ENCODE measurements at regions not wholly inside any gene's neighbourhood (a gene's known extent, or its start where the extent isn't known, plus 50 kb on each side); places are given as distances from the start of the nearest gene placed in this dataset.

DNA sequence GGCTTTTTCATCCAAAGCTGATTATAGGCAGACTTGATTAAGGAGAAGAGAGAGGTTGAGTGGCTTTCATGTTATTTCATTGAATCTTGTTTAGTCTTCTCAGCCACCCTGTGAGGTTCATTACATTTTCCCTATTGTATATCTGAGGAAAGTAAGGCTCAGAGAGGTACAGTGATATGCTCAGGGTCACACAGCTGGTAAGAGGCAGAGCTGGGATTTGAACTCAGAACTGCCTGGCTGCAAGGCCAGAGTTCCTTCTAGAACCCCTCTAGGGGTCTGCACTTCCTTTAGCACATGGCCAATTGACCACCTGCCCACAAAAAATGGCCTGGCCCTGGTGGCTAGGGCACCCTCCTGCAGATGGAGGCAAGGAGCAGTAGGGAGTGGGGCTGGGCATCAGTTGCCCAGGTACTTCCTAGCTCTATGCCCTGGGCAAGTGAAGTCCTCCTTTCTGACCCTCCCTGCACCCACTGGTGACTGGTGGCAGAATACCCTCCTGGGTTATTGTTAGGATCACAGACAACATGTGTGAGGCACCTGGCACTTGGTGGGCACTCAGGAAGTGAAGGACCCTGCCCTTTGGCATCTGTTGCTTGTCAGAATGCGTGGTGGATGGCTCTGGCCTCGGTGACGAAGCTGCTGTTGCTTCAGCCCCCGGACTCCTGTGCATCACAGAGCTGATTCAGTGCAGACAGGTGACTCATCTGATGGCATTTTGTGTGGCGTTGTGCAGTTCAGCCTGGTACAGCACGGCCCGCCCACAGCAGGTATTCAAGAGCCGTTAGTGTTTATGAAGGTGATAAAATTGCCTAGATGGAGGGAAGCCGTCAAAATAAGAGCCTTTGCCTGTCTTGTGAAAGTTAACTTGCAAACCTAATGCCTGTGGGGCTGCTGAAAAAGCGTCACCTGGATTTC is 115.8 kb downstream of the SLC25A47 start:
- peak; percentile 85 for DNase-seq (ENCODE audit: low spot score)

DNA sequence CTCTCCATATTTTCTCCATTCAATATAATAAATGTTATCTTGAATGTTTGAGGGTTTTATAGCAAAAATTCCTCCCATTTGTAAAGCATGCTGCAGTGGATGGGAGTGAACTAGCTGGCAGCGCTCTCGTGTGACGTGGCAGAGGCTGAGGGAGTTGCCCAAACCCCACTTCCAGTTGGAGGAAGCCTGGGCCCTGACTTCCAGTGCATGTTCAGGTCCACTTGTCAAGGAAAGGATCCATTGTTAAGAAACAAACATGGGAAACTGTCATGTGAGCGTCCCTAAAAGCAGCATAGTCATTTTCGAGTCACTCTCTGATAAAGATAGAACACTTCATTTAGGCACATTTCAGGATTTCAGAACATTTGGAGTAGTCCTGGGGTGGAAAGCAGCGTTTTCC is 116.6 kb downstream of the SLC25A47 start:
- DNase-seq (ENCODE audit: low spot score): no peak

DNA sequence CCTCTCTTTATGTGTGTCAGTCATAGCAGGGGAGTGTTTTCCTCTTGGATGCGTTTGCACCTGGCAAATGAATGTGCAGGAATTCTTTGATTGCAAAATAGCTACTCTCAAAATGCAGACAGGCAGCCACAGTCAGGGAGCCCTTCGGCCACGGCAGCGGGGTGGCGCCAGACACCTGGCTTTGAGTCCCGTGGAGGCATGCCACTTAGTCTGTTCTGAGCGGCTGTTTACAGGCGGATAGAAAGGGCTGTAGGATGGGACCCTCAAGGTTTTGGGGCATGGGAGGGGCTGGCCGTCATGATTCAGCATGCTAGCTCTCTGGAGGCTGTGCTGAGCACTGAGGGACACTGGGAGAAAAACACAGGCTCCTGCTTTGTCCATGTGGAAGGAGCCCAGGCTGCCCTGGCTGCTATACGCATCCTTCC is 117.1 kb downstream of the SLC25A47 start:
- DNase-seq (ENCODE audit: low spot score): no peak

DNA sequence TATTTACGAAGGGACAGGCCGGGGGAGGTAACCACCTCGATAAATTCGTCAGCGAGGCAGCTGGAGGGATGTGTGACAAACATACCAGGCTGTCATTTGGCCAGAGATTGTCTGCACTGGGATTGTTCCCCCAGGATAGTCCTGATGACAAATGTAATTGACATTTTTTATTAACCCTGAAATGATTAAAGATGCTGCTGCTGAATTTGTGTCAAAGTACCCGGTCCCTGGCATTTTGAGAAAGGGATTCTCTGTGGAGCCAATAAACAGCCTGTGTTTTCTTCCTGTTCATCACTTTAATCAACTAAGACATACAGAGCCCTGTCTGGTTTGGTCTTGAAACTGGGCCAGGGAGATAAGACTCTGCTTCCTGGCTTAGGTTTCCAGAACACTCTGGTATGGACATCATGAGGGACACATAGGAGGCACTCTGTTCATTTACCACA is 117.6 kb downstream of the SLC25A47 start:
- no peak for DNase-seq (ENCODE audit: low spot score)

DNA sequence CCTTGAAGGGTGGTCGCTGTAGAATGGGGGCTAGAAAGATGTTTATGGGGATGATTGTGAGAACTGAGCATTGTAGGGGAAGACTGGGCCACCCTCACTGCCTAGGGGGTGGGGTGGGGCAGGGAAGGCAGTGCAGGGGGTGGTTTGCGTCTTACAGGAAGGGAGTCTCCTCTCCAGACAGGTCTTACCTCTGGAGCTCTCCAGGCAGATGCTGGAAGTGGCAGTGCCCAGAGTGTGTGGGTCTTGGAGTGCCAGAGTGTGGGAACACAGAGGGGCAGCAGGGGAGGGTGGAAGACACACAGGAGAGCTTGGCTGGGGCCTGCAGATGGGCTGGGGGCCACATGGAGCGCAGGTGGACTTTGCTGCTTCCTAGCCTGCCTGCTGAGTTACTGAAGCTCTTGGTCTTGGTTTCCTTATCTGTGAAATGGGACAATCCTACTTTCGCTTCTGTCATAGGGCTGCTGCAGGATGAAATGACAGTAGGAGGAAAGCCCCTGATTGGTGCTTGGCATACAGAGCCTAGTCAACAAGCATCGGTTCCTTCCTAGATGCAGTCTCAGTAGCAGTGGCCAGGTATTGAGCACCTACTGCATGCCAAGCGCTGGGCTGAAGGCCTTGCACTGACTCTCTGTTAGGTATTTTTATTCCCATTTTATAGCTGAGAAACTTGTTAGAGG is 118.3 kb downstream of the SLC25A47 start:
- DNase-seq (ENCODE audit: low spot score): no peak

DNA sequence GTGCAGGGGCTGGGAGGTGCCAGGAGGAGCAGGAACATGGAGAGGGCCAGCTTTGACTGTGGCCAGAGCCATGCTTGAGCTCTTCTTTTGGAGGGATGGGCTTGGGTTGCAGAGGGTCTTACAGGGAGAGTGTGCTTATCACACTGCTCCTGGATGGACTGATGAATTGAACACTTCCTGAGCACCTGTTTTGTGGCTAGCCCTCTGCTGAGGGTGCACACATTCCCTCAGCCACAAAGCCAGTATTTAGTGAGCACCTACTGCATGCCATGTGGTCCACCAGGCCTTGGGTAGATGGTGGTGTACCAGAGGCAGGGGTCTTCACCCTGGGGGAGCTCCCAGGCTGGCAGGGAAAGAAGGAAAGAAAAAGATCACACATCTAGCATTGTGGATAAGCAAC is 118.9 kb downstream of the SLC25A47 start:
- no peak for DNase-seq (ENCODE audit: low spot score)

DNA sequence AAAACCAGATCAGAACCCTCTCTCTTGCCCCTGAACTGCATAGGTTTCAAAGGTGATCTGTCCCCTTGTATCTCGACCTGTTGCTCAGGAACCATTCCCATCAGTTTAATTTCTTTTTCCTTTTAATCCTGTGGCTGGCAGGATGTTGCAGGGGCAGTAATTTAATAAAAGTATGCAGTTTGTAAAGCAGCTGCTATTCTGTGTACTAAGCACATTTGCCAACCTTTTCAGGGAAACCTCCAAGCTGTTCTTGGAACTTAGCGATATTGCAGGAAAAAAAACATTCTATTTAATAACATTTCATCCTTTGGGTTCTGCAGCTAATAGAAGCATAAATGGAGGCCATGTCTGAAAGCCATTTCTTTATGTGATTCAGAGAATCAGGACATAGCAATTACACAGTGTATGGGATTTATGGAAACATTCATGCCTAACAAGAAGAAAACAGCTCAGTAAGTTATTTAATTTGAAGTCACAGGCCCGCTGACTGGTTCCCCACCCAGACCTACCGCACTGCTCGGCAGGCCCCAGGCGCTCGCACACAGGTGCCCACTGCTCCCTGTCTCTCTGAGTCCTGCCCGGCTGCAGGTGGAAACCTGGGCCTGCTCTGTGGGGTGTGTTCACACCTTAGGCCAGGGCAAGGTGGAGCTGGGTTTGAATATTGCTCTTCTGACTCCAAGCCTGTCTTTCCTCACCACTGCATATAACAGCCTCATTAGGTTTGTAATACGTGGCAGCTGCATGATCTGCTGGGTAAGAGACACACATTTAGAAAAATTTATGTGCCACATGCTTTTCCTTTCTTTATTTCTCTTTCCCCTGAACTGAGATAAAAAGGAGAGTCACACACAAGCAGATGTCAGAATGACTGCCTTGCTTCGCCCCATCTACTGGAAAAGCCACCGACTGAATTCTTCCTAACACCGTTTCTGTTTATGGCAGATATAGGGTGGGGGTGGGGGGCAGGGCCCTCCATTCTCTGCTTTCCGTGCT is 119.7 kb downstream of the SLC25A47 start:
- no peak for DNase-seq (ENCODE audit: low spot score)

DNA sequence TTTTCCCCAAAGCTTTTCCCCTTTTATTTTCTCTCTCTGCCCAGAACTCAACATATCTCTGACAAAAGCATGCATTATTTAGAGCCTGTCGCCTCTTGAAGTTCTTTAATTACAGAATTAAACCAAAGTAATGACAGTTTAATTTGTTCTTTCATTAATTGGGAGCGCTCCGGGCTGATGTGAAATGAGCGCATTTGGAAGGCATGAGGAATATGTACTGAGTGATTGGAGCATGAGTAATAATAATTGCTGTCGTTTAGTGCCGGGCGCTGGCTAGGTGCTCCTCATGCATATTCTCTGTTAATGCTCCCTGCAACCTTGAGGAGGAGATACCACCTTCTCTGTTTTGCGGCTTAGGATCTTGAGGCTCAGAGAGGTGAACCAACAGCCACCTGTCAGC is 120.5 kb downstream of the SLC25A47 start:
- no peak for DNase-seq (ENCODE audit: low spot score)

DNA sequence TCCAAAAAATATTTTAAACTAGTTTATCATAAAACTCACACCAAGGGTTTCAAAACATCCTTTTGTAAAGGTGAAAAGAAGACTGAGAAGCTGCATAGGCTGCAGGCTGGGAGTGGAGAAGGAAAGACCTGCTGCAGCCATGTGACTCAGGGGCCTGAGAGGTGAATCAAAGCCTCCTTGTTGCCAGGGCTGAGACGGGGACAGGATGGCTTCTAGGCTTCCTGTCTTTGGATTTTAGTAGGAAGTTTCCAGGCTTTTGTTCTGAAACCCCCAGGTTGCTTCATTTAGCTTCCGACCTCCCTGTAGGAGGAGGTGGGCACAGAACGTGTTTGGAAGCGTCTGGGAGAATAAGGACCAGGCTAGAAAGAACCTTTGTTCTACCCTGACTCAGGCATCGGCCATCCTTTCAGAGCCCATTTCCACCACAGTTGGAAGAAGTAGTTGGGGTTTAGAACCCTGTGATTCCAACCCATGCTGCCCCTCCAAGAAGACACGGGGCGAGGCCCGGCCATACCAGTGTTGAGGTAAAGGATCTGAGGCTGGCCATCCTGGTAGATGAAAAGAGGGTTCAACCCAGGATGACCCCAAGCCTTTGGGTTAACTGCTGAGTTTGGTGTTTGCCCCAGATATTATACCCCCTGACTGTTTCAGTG is 122.4 kb downstream of the SLC25A47 start:
- no peak for DNase-seq (ENCODE audit: low spot score)

DNA sequence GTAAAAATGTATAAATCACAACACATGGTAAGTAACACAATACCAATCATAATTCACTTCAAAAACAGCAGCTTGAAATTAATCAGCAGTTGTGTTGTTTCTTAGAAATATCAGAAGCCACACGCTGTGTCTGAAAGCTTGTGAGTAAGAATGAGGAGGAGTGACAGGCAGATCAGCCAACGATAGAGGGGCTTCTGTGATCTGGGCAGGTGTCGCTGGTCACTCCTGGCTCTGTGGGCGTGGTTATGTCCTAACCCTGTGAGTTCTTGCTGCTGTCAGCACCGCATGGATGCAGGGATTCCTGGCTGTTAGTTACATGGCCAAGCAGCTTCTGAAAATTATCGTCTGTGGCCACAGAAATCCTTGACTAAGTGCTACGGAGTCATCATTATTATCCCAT is 123.4 kb downstream of the SLC25A47 start:
- no peak for DNase-seq (ENCODE audit: low spot score)

DNA sequence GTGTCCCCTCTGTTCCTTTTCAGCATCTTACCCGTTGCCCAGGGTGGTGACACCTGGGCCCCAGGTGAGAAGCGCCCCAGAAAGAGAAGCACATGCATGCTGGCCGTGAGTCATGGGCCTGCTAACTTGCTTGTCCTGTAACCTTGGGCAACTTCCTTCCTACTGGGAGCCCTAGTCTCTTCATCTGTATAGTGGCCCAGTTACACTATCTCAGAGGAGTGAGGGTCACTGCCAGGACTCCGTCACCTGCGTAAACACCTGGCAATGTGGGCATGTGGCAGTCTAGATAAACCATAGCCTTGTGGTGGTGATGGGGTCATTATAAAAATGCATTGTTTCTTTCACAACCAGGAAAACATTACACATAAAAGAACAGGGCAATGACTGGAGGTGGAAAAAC is 125.2 kb downstream of the SLC25A47 start:
- no peak for DNase-seq (ENCODE audit: low spot score)

DNA sequence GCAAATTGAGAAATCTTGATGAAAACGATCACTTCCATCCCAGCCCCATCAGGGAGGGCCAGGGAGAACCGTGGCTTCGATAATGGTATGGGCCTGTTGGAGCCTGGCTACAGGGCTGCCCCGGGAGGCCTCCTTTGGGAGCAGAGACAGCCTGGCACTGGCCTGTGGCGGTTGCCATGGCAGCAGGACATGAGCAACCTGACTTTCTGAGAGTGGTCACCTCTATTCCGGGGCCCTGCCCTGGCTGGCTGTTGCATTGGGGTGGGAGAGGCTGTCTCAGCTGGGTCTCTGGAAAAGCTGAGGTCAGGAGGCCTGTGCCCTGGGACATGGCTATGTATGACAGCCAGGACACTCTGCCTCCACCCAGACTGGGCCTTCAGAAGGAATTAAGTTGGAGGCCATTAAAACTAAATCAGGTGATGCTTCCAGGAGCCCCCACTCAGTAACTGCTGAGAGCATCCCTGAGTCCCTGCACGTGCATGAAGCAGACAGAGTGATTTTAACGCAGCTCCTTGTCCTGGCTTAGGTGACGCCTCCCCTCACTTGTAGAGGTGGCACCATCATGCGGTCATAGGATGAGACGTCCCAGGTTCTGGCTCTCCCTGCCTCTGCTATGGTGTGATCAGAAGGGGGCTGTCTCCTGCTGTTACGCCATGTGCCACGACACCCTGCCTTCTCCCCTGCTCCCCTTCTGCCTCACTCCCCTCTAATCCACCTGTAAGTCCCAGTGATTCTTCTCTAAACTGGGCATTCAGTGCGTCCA is 126.3 kb downstream of the SLC25A47 start:
- DNase-seq (ENCODE audit: low spot score): no peak

DNA sequence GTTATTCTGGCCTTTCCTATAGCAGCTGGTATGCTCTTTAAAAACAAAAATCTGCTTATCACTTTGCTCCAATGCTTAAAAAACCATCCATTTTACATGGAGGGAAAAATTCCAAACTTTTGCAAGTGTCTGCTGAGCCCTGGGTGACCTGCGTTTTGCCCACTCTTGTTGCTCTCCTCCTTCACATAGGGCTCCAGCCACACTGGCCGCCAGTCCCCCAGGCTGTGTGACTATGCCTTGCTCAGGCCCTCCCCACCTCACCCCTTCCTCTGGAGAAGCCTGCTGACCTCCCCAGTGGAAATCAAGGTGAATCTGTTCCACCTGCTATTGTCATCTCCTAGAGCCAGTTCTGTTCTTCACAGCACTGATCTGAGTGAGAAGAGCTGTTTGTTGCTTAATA is 126.9 kb downstream of the SLC25A47 start:
- DNase-seq (ENCODE audit: low spot score): no peak

DNA sequence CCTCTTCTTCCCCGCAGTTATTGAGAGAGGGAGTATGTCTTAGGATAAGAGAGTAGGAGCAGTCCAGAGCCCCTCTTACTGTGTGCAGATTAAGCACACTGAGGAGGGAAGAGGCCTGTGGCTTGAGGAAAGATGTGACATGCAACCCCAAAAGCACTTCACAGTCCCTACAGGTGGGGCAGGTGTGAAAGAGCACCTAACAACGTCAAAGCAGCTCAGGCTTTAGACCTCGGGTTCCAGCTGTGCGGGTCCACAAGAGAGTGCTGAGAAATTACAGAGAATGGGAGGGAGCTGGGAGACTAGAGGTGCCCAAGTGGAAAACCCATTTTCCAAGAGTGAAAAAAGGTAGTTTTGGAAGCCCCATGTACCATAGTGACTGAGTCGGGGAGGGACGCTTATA is 127.6 kb downstream of the SLC25A47 start:
- no peak for DNase-seq (ENCODE audit: low spot score)

DNA sequence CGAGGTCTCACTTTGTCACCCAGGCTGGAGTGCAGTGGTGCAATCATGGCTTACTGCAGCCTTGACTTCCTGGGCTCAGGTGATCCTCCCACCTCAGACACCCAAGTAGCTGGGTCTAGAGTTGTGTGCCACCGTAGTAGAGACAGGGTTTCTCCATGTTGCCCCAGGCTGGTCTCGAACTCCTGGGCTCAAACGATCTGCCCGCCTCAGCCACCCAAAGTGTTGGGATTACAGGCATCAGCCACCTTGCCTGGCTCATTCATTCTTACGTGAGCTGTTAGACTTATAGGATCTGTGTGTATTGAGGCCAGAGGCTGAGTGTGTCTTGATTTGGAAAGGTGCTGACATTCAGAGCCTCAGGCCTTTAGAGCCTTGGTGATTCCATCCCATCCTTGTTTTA is 128.1 kb downstream of the SLC25A47 start:
- DNase-seq (ENCODE audit: low spot score): no peak

DNA sequence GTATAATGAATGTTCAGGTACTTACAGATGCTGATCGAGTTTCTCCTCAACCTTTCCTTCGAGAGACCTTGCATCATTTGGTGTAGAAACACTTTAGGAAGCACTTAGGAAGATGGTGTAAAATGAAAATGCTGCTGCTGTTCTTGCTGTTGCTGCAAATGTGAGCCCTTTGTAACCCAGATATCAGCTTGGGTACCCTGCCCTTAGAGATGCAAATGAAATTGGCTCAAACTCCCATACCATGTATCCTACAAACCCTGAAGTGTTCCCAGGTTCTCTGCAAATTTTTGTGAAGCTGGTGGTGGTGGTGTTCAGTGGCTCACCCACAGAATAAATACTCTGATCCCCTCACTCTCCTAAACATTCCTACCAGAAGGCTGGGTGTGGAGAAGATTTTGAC is 130.8 kb downstream of the SLC25A47 start:
- DNase-seq (ENCODE audit: low spot score): no peak

DNA sequence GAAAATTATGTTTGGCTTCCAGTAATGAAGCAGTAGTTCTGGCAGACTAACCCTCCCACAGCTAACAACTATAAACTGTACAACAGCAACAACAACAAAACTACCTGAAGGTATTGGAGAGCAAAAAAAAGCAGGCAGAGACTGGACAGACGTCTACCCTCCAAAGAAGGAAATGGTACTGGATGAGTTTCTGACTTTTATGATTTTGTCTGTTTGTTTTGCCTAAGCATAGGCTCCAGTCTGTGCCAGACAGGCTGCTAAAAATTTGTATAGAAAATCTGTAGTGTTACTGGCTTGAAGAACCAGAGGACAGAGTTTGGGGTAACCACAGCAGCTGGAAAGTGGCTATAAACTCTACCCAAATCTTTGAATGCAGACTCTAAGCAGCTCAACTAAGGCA is 131.3 kb downstream of the SLC25A47 start:
- no peak for DNase-seq (ENCODE audit: low spot score)

DNA sequence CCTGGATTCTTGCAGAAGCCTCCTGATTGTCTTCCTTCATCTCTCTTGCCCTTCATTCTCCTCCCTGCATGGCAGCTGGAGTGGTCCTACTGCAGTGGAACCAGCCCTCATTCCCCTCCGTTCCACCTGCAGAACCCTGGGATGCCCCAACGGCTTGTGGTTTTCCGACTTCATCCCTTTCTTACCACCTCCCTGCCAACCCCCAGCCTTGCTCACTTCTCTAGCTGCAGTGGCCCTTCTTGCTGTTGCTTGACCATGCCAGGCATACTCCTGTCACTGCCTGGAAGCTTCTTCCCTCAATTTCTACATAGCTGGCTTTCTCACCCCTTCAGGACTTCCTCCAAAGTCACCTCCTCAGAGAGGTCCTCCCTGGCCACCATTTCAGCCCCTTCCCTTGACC is 123.3 kb downstream of the BEGAIN start:
- no peak for DNase-seq (ENCODE audit: low spot score)

DNA sequence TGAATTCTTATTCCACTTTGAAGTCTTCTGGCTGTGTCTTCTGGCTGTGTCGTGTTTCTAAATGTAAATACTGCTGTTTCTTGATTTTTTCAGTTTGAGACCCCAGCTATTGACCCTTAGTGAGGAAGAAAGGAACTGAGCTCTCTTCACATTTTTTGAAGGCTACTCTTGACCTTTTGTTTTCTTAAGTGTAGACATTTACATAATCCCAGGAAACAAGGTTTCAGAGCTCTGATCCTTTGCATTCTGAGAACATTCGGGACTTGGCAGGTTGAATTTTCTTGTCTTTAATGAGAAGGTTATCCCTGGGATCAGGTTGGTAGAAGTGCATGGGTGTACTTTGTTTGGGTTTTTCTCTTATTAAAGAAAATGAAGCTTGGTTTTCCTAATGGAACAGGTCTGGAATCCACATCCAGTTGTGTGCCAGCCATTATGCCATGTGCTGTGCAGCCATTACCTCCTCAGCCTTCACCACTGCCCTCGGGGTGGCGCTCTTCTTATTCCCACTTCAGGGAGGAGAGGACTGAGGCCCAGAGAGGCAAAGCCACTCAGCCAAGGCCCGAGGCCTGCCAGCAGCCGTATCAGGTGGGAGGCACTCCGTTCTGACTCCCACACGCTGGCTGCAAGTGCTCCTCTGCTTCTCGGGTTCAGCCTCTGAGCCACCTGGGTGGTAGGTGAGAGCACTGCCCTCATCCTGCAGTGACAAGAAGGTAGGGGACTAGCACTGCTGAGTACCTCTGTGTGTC is 120.9 kb downstream of the BEGAIN start:
- no peak for DNase-seq (ENCODE audit: low spot score)

DNA sequence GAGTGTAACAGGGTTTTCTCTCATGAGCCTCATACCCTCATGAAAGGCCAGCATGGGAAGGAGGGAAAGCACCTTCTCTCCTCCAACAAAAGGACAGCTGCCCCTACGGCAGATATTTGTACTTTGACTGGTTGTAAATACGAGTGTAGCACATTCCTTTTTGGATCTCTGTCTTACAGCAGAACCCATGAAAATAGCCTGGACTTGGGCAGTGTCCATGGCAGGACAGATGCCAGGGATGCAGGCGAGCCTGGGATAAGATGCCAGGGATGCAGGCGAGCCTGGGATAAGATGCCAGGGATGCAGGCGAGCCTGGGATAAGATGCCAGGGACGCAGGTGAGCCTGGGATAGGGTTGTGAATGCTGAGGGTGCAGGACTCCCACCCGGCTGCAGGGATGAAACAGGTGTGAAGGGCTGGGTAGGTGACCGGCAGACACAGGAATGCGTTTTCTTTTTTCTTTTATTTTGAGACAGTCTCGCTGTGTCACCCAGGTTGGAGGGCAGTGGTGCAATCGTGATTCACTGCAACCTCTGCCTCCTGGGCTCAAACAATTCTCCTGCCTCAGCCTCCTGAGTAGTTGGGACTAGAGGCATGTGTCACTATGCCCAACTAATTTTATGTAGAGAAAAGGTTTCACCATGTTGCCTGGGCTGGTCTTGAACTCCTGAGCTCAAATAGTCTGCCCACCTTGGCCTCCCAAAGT is 120.0 kb downstream of the BEGAIN start:
- DNase-seq (ENCODE audit: low spot score): no peak

All from RKO (cell line).